Activated CD4-positive, alpha-beta memory T cell treated with anti-CD3 and anti-CD28 coated beads, Interleukin-2, amount 10 ng/mL, durations not matched to agents 7 days and 5 days (primary cell): ENCODE measurements at regions not wholly inside any gene's neighbourhood (a gene's known extent, or its start where the extent isn't known, plus 50 kb on each side); places are given as distances from the start of the nearest gene placed in this dataset.

ENCODE experiments used
- CTCF ChIA-PET: fragments of 350-600 bp; sonication (Branson Sonifier 250); formaldehyde crosslinking; loops from one replicate; lab custom pipeline; 2021; ENCODE audit warnings: antibody characterized with exemption, inconsistent platforms; lab: Charles Lee
- POLR2A ChIA-PET: fragments of 350-600 bp; sonication (Branson Sonifier 250); formaldehyde crosslinking; loops from one replicate; lab custom pipeline; 2021; ENCODE audit warnings: antibody characterized with exemption; lab: Charles Lee
- DNase-seq: peaks from one replicate; pipeline ENCODE4 v3.0.0-alpha.2; 2020
- H3K27ac Mint-ChIP-seq: one replicate; pipeline ENCODE4 v1.8.0; 2021; ENCODE audit warnings: mild to moderate bottlenecking, mixed read lengths
- H3K27me3 Mint-ChIP-seq: one replicate; pipeline ENCODE4 v1.8.0; 2021; ENCODE audit warnings: mixed read lengths
- H3K36me3 Mint-ChIP-seq: one replicate; pipeline ENCODE4 v1.8.0; 2021; ENCODE audit warnings: low read depth, mixed read lengths
- H3K4me1 Mint-ChIP-seq: one replicate; pipeline ENCODE4 v1.8.0; 2021; ENCODE audit warnings: mixed read lengths
- H3K4me3 Mint-ChIP-seq: one replicate; pipeline ENCODE4 v1.8.0; 2021; ENCODE audit warnings: mild to moderate bottlenecking, mixed read lengths
- H3K9me3 Mint-ChIP-seq: one replicate; pipeline ENCODE4 v1.8.0; 2021; ENCODE audit warnings: mixed read lengths

GRCh38 chr5:57575839-57576238, 93.2 kb upstream of the ACTBL2 start:
- Mint-ChIP-seq H3K27ac (no peak overlapping the region), H3K36me3 (no peaks in the 10 kb centered on the region), H3K4me3 (no peak overlapping the region), H3K9me3 (no peaks in the 10 kb centered on the region), H3K4me1 (no peaks in the 10 kb centered on the region), H3K27me3 (peaks cover 13% of the 10 kb centered on the region)
- ChIA-PET CTCF (no interaction called here), POLR2A (no interaction called here)
- DNase-seq = no peak

GRCh38 chr5:57572461-57572860, 89.8 kb upstream of the ACTBL2 start:
- no peak overlapping the region for H3K4me3 Mint-ChIP-seq
- H3K9me3 Mint-ChIP-seq = no peaks in the 10 kb centered on the region
- POLR2A ChIA-PET = no interaction called here
- CTCF ChIA-PET = no interaction called here
- no peak overlapping the region for H3K27ac Mint-ChIP-seq
- DNase-seq = no peak
- H3K27me3 Mint-ChIP-seq = peaks cover 11% of the 10 kb centered on the region
- H3K36me3 Mint-ChIP-seq = no peaks in the 10 kb centered on the region
- H3K4me1 Mint-ChIP-seq = no peaks in the 10 kb centered on the region

- POLR2A ChIA-PET = no interaction called here
- no peak overlapping the region for H3K4me3 Mint-ChIP-seq
- H3K36me3 Mint-ChIP-seq = no peaks in the 10 kb centered on the region
- H3K27me3 Mint-ChIP-seq = peaks cover 9% of the 10 kb centered on the region
- H3K9me3 Mint-ChIP-seq = no peaks in the 10 kb centered on the region
- H3K27ac Mint-ChIP-seq = no peak overlapping the region
- CTCF ChIA-PET = no interaction called here
- no peak for DNase-seq
- no peaks in the 10 kb centered on the region for H3K4me1 Mint-ChIP-seq
These were observed 87.0 kb upstream of the ACTBL2 start for GRCh38 chr5:57569601-57570000.

GRCh38 chr5:57568136-57568535, 85.5 kb upstream of the ACTBL2 start:
- peaks cover 17% of the 10 kb centered on the region for H3K27me3 Mint-ChIP-seq
- ChIA-PET CTCF (no interaction called here), POLR2A (no interaction called here)
- no peaks in the 10 kb centered on the region for H3K4me1 Mint-ChIP-seq
- H3K36me3 Mint-ChIP-seq = no peaks in the 10 kb centered on the region
- no peak overlapping the region for H3K4me3 Mint-ChIP-seq
- H3K27ac Mint-ChIP-seq = no peak overlapping the region
- H3K9me3 Mint-ChIP-seq = no peaks in the 10 kb centered on the region
- DNase-seq = no peak

- peaks cover 23% of the 10 kb centered on the region for H3K27me3 Mint-ChIP-seq
- CTCF ChIA-PET = no interaction called here
- no peak for DNase-seq
- POLR2A ChIA-PET = no interaction called here
- no peaks in the 10 kb centered on the region for H3K4me1 Mint-ChIP-seq
- no peaks in the 10 kb centered on the region for H3K36me3 Mint-ChIP-seq
- H3K4me3 Mint-ChIP-seq = no peak overlapping the region
- H3K9me3 Mint-ChIP-seq = no peaks in the 10 kb centered on the region
- no peak overlapping the region for H3K27ac Mint-ChIP-seq
These were observed 84.3 kb upstream of the ACTBL2 start for GRCh38 chr5:57566914-57567313.

GRCh38 chr5:57561231-57561842, 78.7 kb upstream of the ACTBL2 start:
- Mint-ChIP-seq H3K9me3 (no peaks in the 10 kb centered on the region), H3K27ac (no peak overlapping the region), H3K4me1 (no peaks in the 10 kb centered on the region), H3K4me3 (no peak overlapping the region), H3K27me3 (peaks cover 23% of the 10 kb centered on the region), H3K36me3 (no peaks in the 10 kb centered on the region)
- no peak for DNase-seq
- ChIA-PET CTCF (no interaction called here), POLR2A (no interaction called here)

GRCh38 chr5:57559110-57559635, 76.6 kb upstream of the ACTBL2 start:
- Mint-ChIP-seq H3K4me1 (no peaks in the 10 kb centered on the region), H3K27ac (no peak overlapping the region), H3K27me3 (peaks cover 23% of the 10 kb centered on the region), H3K36me3 (no peaks in the 10 kb centered on the region), H3K4me3 (no peak overlapping the region), H3K9me3 (no peaks in the 10 kb centered on the region)
- CTCF ChIA-PET = no interaction called here
- DNase-seq = no peak
- POLR2A ChIA-PET = no interaction called here

- Mint-ChIP-seq H3K27ac (no peak overlapping the region), H3K4me3 (no peak overlapping the region), H3K36me3 (no peaks in the 10 kb centered on the region), H3K27me3 (peaks cover 2% of the 10 kb centered on the region), H3K9me3 (no peaks in the 10 kb centered on the region), H3K4me1 (no peaks in the 10 kb centered on the region)
- no peak for DNase-seq
- ChIA-PET CTCF (no interaction called here), POLR2A (no interaction called here)
These were observed 69.4 kb upstream of the ACTBL2 start for GRCh38 chr5:57552033-57552432.

GRCh38 chr5:57551251-57551650, 68.6 kb upstream of the ACTBL2 start:
- no peaks in the 10 kb centered on the region for H3K36me3 Mint-ChIP-seq
- ChIA-PET CTCF (interaction anchor here (0.5 kb wide), 1 partner anchor 612 kb away, joined by 4 read pairs; no protein-coding TSS in a partner anchor), POLR2A (no interaction called here)
- no peak overlapping the region for H3K4me3 Mint-ChIP-seq
- no peaks in the 10 kb centered on the region for H3K4me1 Mint-ChIP-seq
- no peak overlapping the region for H3K27ac Mint-ChIP-seq
- no peak for DNase-seq
- H3K27me3 Mint-ChIP-seq = peaks cover 2% of the 10 kb centered on the region
- no peaks in the 10 kb centered on the region for H3K9me3 Mint-ChIP-seq

GRCh38 chr5:57550132-57550531, 67.5 kb upstream of the ACTBL2 start:
- ChIA-PET POLR2A (no interaction called here), CTCF (no interaction called here)
- no peak overlapping the region for H3K27ac Mint-ChIP-seq
- no peaks in the 10 kb centered on the region for H3K36me3 Mint-ChIP-seq
- no peak overlapping the region for H3K4me3 Mint-ChIP-seq
- peaks cover 2% of the 10 kb centered on the region for H3K27me3 Mint-ChIP-seq
- no peak for DNase-seq
- no peaks in the 10 kb centered on the region for H3K4me1 Mint-ChIP-seq
- H3K9me3 Mint-ChIP-seq = no peaks in the 10 kb centered on the region

GRCh38 chr5:57549566-57549965, 67.0 kb upstream of the ACTBL2 start:
- Mint-ChIP-seq H3K9me3 (no peaks in the 10 kb centered on the region), H3K36me3 (no peaks in the 10 kb centered on the region), H3K27me3 (peaks cover 2% of the 10 kb centered on the region), H3K27ac (no peak overlapping the region), H3K4me1 (no peaks in the 10 kb centered on the region), H3K4me3 (no peak overlapping the region)
- CTCF ChIA-PET = no interaction called here
- no peak for DNase-seq
- POLR2A ChIA-PET = no interaction called here

GRCh38 chr5:57540823-57541222, 58.2 kb upstream of the ACTBL2 start:
- no peak for DNase-seq
- POLR2A ChIA-PET = no interaction called here
- Mint-ChIP-seq H3K27me3 (peaks cover 5% of the 10 kb centered on the region), H3K4me1 (no peaks in the 10 kb centered on the region), H3K36me3 (no peaks in the 10 kb centered on the region), H3K4me3 (no peak overlapping the region), H3K9me3 (no peaks in the 10 kb centered on the region), H3K27ac (no peak overlapping the region)
- CTCF ChIA-PET = no interaction called here

GRCh38 chr5:57539281-57539701, 56.7 kb upstream of the ACTBL2 start:
- H3K27ac Mint-ChIP-seq = no peak overlapping the region
- H3K4me1 Mint-ChIP-seq = no peaks in the 10 kb centered on the region
- H3K27me3 Mint-ChIP-seq = peaks cover 3% of the 10 kb centered on the region
- ChIA-PET POLR2A (no interaction called here), CTCF (no interaction called here)
- H3K36me3 Mint-ChIP-seq = no peaks in the 10 kb centered on the region
- H3K4me3 Mint-ChIP-seq = no peak overlapping the region
- DNase-seq = no peak
- no peaks in the 10 kb centered on the region for H3K9me3 Mint-ChIP-seq

GRCh38 chr5:57538341-57538955, 55.8 kb upstream of the ACTBL2 start:
- Mint-ChIP-seq H3K4me3 (no peak overlapping the region), H3K27ac (no peak overlapping the region), H3K9me3 (no peaks in the 10 kb centered on the region), H3K36me3 (no peaks in the 10 kb centered on the region), H3K4me1 (no peaks in the 10 kb centered on the region), H3K27me3 (peaks cover 3% of the 10 kb centered on the region)
- no peak for DNase-seq
- CTCF ChIA-PET = no interaction called here
- POLR2A ChIA-PET = no interaction called here
